IMR-90 (cell line): ENCODE measurements at regions not wholly inside any gene's neighbourhood (a gene's known extent, or its start where the extent isn't known, plus 50 kb on each side); places are given as distances from the start of the nearest gene placed in this dataset.

Source experiments
- ATAC-seq: fragments of 200-7000 bp; cut with Tn5 transposase; 2 replicates; pipeline ENCODE4 v1.9.1; 2020; ENCODE audit warnings: low read depth, mild to moderate bottlenecking, moderate library complexity
- BruUV-seq: library from RNA; stranded (reverse); fragments of 400-500 nt; replicated peaks from 2 replicates; lab custom pipeline; 2021; lab: Mats Ljungman, UMichigan
- CTCF ChIA-PET: fragments of 300-600 bp; formaldehyde crosslinking; extraction: SDS; loops from one replicate; lab custom pipeline; 2021; ENCODE audit warnings: antibody characterized with exemption; lab: Yijun Ruan, JAX
- POLR2A ChIA-PET: fragments of 300-600 bp; sonication (Branson Sonifier 250); formaldehyde crosslinking; loops from one replicate; lab custom pipeline; 2022; ENCODE audit warnings: antibody characterized with exemption; ENCODE audit not compliant: unreplicated experiment; lab: Charles Lee
- DNase-seq: peaks from one replicate; pipeline ENCODE4 v3.0.0; 2013
- H2AFZ ChIP-seq: replicated peaks from 2 replicates; pipeline ENCODE3; 2013; ENCODE audit warnings: low read length, mild to moderate bottlenecking; ENCODE audit not compliant: poor library complexity
- H2AK5ac ChIP-seq: 2 replicates; pipeline ENCODE4 v1.6.1; 2013; ENCODE audit warnings: low read depth, low read length, inconsistent platforms
- H2AK9ac ChIP-seq: replicated peaks from 2 replicates; pipeline ENCODE3; 2013; ENCODE audit warnings: mild to moderate bottlenecking, low read depth, low read length, moderate library complexity; ENCODE audit not compliant: poor library complexity
- H2BK120ac ChIP-seq: 2 replicates; pipeline ENCODE4 v1.6.1; 2013; ENCODE audit warnings: low read depth, low read length, inconsistent platforms
- H2BK15ac ChIP-seq: 3 replicates; pipeline ENCODE4 v1.6.1; 2013; ENCODE audit warnings: low read depth, low read length, inconsistent platforms
- H2BK20ac ChIP-seq: 2 replicates; pipeline ENCODE4 v1.6.1; 2013; ENCODE audit warnings: low read depth, mild to moderate bottlenecking, inconsistent platforms, low read length, moderate library complexity
- H2BK5ac ChIP-seq: 2 replicates; pipeline ENCODE4 v1.6.1; 2013; ENCODE audit warnings: mild to moderate bottlenecking, low read depth, low read length, inconsistent platforms; ENCODE audit not compliant: poor library complexity, severe bottlenecking
- H3K14ac ChIP-seq: replicated peaks from 2 replicates; pipeline ENCODE4 v1.6.1; 2013; ENCODE audit warnings: low read depth, low read length, inconsistent platforms
- H3K18ac ChIP-seq: 2 replicates; pipeline ENCODE4 v1.6.1; 2013; ENCODE audit warnings: low read depth, low read length, control low read depth
- H3K23ac ChIP-seq: 2 replicates; pipeline ENCODE4 v1.6.1; 2013; ENCODE audit warnings: low read depth, low read length, inconsistent platforms
- H3K27ac ChIP-seq: 2 replicates; pipeline ENCODE4 v1.5.1; 2013; ENCODE audit warnings: mild to moderate bottlenecking, control low read depth, low read length; ENCODE audit not compliant: insufficient read depth
- H3K27me3 ChIP-seq: 2 replicates; pipeline ENCODE4 v1.6.1; 2013; ENCODE audit warnings: low read length; ENCODE audit not compliant: control insufficient read depth, insufficient read depth
- H3K36me3 ChIP-seq: 2 replicates; pipeline ENCODE4 v1.6.1; 2013; ENCODE audit warnings: low read length, mixed read lengths; ENCODE audit not compliant: control insufficient read depth, insufficient read depth
- H3K4ac ChIP-seq: 2 replicates; pipeline ENCODE4 v1.6.1; 2013; ENCODE audit warnings: low read depth, low read length, inconsistent platforms
- H3K4me1 ChIP-seq: 2 replicates; pipeline ENCODE4 v1.6.1; 2013; ENCODE audit warnings: low read length, mixed read lengths; ENCODE audit not compliant: control insufficient read depth, insufficient read depth
- H3K4me2 ChIP-seq: 2 replicates; pipeline ENCODE4 v1.6.1; 2013; ENCODE audit warnings: low read depth, mild to moderate bottlenecking, control low read depth, low read length, moderate library complexity
- H3K4me3 ChIP-seq: 2 replicates; pipeline ENCODE4 v1.5.1; 2013; ENCODE audit warnings: low read depth, mild to moderate bottlenecking, control low read depth, low read length, moderate library complexity; ENCODE audit not compliant: insufficient read depth
- H3K56ac ChIP-seq: 2 replicates; pipeline ENCODE4 v1.6.1; 2013; ENCODE audit warnings: low read length, inconsistent platforms; ENCODE audit not compliant: insufficient read depth; ENCODE audit errors: extremely low read depth
- H3K79me1 ChIP-seq, 2 experiments: 2 replicates each; pipeline ENCODE4 v1.6.1; 2013; ENCODE audit warnings: low read length in 2 of 2, inconsistent platforms in 1 of 2, low read depth in 1 of 2
- H3K9ac ChIP-seq: 2 replicates; pipeline ENCODE4 v1.6.1; 2013; ENCODE audit warnings: low read depth, low read length, control low read depth
- H3K9me1 ChIP-seq: 2 replicates; pipeline ENCODE4 v1.6.1; 2013; ENCODE audit warnings: low read length, inconsistent platforms; ENCODE audit not compliant: insufficient read depth
- H3K9me3 ChIP-seq: 2 replicates; pipeline ENCODE4 v1.6.1; 2013; ENCODE audit warnings: low read length; ENCODE audit not compliant: control insufficient read depth, insufficient read depth
- H4K20me1 ChIP-seq: 2 replicates; pipeline ENCODE4 v1.6.1; 2013; ENCODE audit warnings: low read length, inconsistent platforms; ENCODE audit not compliant: insufficient read depth
- H4K5ac ChIP-seq: 2 replicates; pipeline ENCODE4 v1.6.1; 2013; ENCODE audit warnings: mild to moderate bottlenecking, low read depth, low read length, control low read depth
- H4K8ac ChIP-seq, 2 experiments: 2 replicates each; pipeline ENCODE4 v1.6.1; 2013; ENCODE audit warnings: low read depth in 2 of 2, low read length in 2 of 2, control low read depth in 1 of 2, inconsistent platforms in 1 of 2
- H4K91ac ChIP-seq: 2 replicates; pipeline ENCODE4 v1.6.1; 2013; ENCODE audit warnings: low read depth, low read length, inconsistent platforms; ENCODE audit not compliant: insufficient read depth
- BHLHE40 ChIP-seq: fragments of 150-350 bp; IDR thresholded peaks from 2 replicates; pipeline ENCODE4 v1.6.1; 2016; ENCODE audit warnings: mild to moderate bottlenecking, low read depth, low read length
- CEBPB ChIP-seq: IDR thresholded peaks from 2 replicates; pipeline ENCODE4 v1.6.1; 2012; ENCODE audit warnings: low read depth, low read length, improper control_type of control experiment
- CHD1 ChIP-seq: IDR thresholded peaks from 2 replicates; pipeline ENCODE4 v1.6.1; 2012; ENCODE audit warnings: low read depth, low read length, improper control_type of control experiment
- ELK1 ChIP-seq: fragments of 150-350 bp; IDR thresholded peaks from 2 replicates; pipeline ENCODE4 v1.6.1; 2016; ENCODE audit warnings: low read depth, mild to moderate bottlenecking, low read length, moderate library complexity, borderline replicate concordance
- FOS ChIP-seq: fragments of 150-350 bp; IDR thresholded peaks from 2 replicates; pipeline ENCODE4 v1.6.1; 2016; ENCODE audit warnings: low read depth, low read length
- MAFK ChIP-seq: IDR thresholded peaks from 2 replicates; pipeline ENCODE4 v1.6.1; 2012; ENCODE audit warnings: low read depth, low read length, improper control_type of control experiment
- MAZ ChIP-seq: IDR thresholded peaks from 2 replicates; pipeline ENCODE4 v1.6.1; 2012; ENCODE audit warnings: low read depth, mild to moderate bottlenecking, low read length, improper control_type of control experiment, moderate library complexity, borderline replicate concordance
- MXI1 ChIP-seq: IDR thresholded peaks from 2 replicates; pipeline ENCODE4 v1.6.1; 2012; ENCODE audit warnings: low read depth, mild to moderate bottlenecking, low read length, moderate library complexity, borderline replicate concordance
- NFE2L2 ChIP-seq: fragments of 150-350 bp; IDR thresholded peaks from 2 replicates; pipeline ENCODE4 v1.6.1; 2016; ENCODE audit warnings: low read depth, mild to moderate bottlenecking, low read length
- POLR2A ChIP-seq: IDR thresholded peaks from 2 replicates; pipeline ENCODE4 v1.6.1; 2012; ENCODE audit warnings: mild to moderate bottlenecking, low read depth, low read length
- RAD21 ChIP-seq: IDR thresholded peaks from 2 replicates; pipeline ENCODE4 v1.6.1; 2012; ENCODE audit warnings: low read length, improper control_type of control experiment
- RCOR1 ChIP-seq: IDR thresholded peaks from 2 replicates; pipeline ENCODE4 v1.6.1; 2012; ENCODE audit warnings: mild to moderate bottlenecking, low read length, improper control_type of control experiment; ENCODE audit not compliant: insufficient replicate concordance
- RFX5 ChIP-seq: IDR thresholded peaks from 2 replicates; pipeline ENCODE4 v1.8.0; 2012; ENCODE audit warnings: low read depth, mild to moderate bottlenecking, low read length, moderate library complexity
- SMC3 ChIP-seq: fragments of 150-350 bp; IDR thresholded peaks from 2 replicates; pipeline ENCODE4 v1.6.1; 2016; ENCODE audit warnings: low read depth, mild to moderate bottlenecking, antibody characterized with exemption, low read length, moderate library complexity
- USF2 ChIP-seq: fragments of 150-350 bp; IDR thresholded peaks from 2 replicates; pipeline ENCODE4 v1.6.1; 2017; ENCODE audit warnings: mild to moderate bottlenecking, antibody characterized with exemption, low read length, low read depth
- WGBS, 2 experiments: methylation state at CpG; one replicate each; pipeline versions ENCODE4 v1.1.5 to v1.1.7; 2013; ENCODE audit warnings: missing lambda C conversion rate in 2 of 2; ENCODE audit not compliant: insufficient read length in 1 of 2; ENCODE audit errors: extremely low coverage in 2 of 2; 5-methylcytosine and 5-hydroxymethylcytosine counted together
- dilution Hi-C: fragments of 300-500 bp; cut with HindIII; formaldehyde crosslinking; loops from one replicate; pipeline ENCODE4 v1.14.3; 2018; ENCODE audit warnings: low sequenced_read_pairs; ENCODE audit not compliant: unreplicated experiment
- in situ Hi-C: fragments of 300-500 bp; cut with MboI; formaldehyde crosslinking; loops from 3 replicates; pipeline ENCODE4 v1.14.3; 2019; ENCODE audit warnings: low sequenced_read_pairs, inconsistent platforms, mixed read lengths
- intact Hi-C: fragments of 100-400 bp; cut with micrococcal nuclease; formaldehyde crosslinking; loops from 2 replicates; pipeline ENCODE4 v1.10.0; 2022
- TF ChIP-seq, protein P1 (sequence below): conservative IDR thresholded peaks from 2 replicates; pipeline ENCODE4 v1.5.1; 2012; ENCODE audit warnings: mild to moderate bottlenecking, low read depth, low read length, improper control_type of control experiment

DNA sequence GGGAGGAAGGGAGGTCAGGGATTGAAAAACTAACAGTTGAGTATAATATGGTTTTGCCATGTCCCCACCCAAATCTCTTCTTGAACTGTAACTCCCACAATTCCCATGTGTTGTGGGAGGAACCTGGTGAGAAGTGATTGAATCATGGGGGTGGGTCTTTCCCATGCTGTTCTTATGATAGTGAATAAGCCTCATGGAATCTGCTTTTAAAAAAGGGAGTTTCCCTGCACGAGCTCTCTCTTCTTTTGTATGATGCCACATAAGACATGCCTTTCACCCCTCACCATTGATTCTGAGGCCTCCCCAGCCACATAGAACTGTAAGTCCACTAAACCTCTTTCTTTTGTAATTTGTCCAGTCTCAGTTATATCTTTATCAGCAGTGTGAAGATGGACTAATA lies 833.4 kb upstream of the MAP3K7 start:
- Histone ChIP-seq H3K18ac (no peak overlapping the region), H3K9ac (no peak overlapping the region), H3K4me2 (no peak overlapping the region), H3K56ac (no peak overlapping the region), H2BK120ac (no peak overlapping the region), H4K5ac (no peak overlapping the region), H3K36me3 (no peaks in the 10 kb centered on the region), H3K27me3 (no peaks in the 10 kb centered on the region), H2BK20ac (no peak overlapping the region), H2BK15ac (no peak overlapping the region), H3K4me1 (no peaks in the 10 kb centered on the region), H3K4me3 (no peak overlapping the region), H4K91ac (no peak overlapping the region), H3K9me3 (0 out of 2 replicates have a peak, but pooled peaks cover 5% of the 10 kb centered on the region), H3K9me1 (no peaks in the 10 kb centered on the region), H3K14ac (no peak overlapping the region), H3K23ac (no peak overlapping the region), H3K27ac (no peak overlapping the region), H2BK5ac (no peak overlapping the region), H3K79me1 (no peaks in the 10 kb centered on the region), H4K8ac (no peak overlapping the region), H2AFZ (no peak overlapping the region), H4K20me1 (no peaks in the 10 kb centered on the region), H2AK5ac (no peak overlapping the region), H3K4ac (no peak overlapping the region), H2AK9ac (no peak overlapping the region)
- no peak for ATAC-seq
- no CpG with 5 or more reads among the region's 1 CpG for WGBS, 2 experiments
- dilution Hi-C loops, result no loop called here
- ChIA-PET CTCF (interaction anchor here (0.6 kb wide), 2 partner anchors 74 to 123 kb away, joined by 3 read pairs; no protein-coding TSS in a partner anchor), POLR2A (interaction anchor here (0.7 kb wide), 1 partner anchor 701 kb away, joined by 6 read pairs; no protein-coding TSS in a partner anchor)
- TF ChIP-seq RAD21, result no peak
- TF ChIP-seq MXI1, result no peak
- TF ChIP-seq RFX5, result no peak
- TF ChIP-seq MAFK, result no peak
- TF ChIP-seq FOS, result no peak
- no peak for TF ChIP-seq CEBPB
- TF ChIP-seq CHD1, result no peak
- TF ChIP-seq NFE2L2, result no peak
- TF ChIP-seq ELK1, result no peak
- no peak for TF ChIP-seq SMC3
- TF ChIP-seq MAZ, result no peak
- no peak for TF ChIP-seq RCOR1
- no peak; the same call in 1 of the 2 replicates for TF ChIP-seq BHLHE40
- TF ChIP-seq USF2, result no peak
- TF ChIP-seq POLR2A, result no peak
- TF ChIP-seq, protein P1, sequence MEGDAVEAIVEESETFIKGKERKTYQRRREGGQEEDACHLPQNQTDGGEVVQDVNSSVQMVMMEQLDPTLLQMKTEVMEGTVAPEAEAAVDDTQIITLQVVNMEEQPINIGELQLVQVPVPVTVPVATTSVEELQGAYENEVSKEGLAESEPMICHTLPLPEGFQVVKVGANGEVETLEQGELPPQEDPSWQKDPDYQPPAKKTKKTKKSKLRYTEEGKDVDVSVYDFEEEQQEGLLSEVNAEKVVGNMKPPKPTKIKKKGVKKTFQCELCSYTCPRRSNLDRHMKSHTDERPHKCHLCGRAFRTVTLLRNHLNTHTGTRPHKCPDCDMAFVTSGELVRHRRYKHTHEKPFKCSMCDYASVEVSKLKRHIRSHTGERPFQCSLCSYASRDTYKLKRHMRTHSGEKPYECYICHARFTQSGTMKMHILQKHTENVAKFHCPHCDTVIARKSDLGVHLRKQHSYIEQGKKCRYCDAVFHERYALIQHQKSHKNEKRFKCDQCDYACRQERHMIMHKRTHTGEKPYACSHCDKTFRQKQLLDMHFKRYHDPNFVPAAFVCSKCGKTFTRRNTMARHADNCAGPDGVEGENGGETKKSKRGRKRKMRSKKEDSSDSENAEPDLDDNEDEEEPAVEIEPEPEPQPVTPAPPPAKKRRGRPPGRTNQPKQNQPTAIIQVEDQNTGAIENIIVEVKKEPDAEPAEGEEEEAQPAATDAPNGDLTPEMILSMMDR, result no peak
- DNase-seq, result peak; percentile 27
- in situ Hi-C loops, result no loop called here
- intact Hi-C loops, result no loop called here
- no TSS peak for BruUV-seq
